ENCODE measurements at regions not wholly inside any gene's neighbourhood (a gene's known extent, or its start where the extent isn't known, plus 50 kb on each side); places are given as distances from the start of the nearest gene placed in this dataset.
"Not testable (repeated sequence)": the region's sequence is repeated elsewhere in the genome, so short reads cannot be mapped to it uniquely, and the experiment has no call there.

- TF ChIP-seq EP300 (IDR thresholded peaks at IDR 0.05; ENCODE audit: borderline replicate concordance in 1 of 2, low read depth in 2 of 2, low read length in 2 of 2); KDM1A (IDR thresholded peaks at IDR 0.05; ENCODE audit: borderline replicate concordance, low read length); POLR2A (IDR thresholded peaks at IDR 0.05; ENCODE audit: control extremely low read depth in 1 of 2, low read depth in 2 of 2, low read length in 2 of 2); CEBPB (IDR thresholded peaks at IDR 0.05; ENCODE audit: low read depth, low read length); CTCF (IDR thresholded peaks at IDR 0.05; ENCODE audit: control extremely low read depth in 1 of 3, insufficient read depth in 1 of 3, low read depth in 1 of 3, low read length in 3 of 3); USF2 (IDR thresholded peaks at IDR 0.05; ENCODE audit: low read length); TAF1 (IDR thresholded peaks at IDR 0.05; ENCODE audit: low read depth, low read length); MAX (IDR thresholded peaks at IDR 0.05); TCF12 (IDR thresholded peaks at IDR 0.05; ENCODE audit: low read depth, low read length); POLR2AphosphoS5 (IDR thresholded peaks at IDR 0.05; ENCODE audit: low read depth, low read length): not testable (repeated sequence)
These were observed 59.2 kb upstream of the SLC47A1 start for GRCh38 chr17:19474405-19474804.
